HG02642 (cell line): ENCODE measurements at regions not wholly inside any gene's neighbourhood (a gene's known extent, or its start where the extent isn't known, plus 50 kb on each side); places are given as distances from the start of the nearest gene placed in this dataset.
"Not testable (repeated sequence)": the region's sequence is repeated elsewhere in the genome, so short reads cannot be mapped to it uniquely, and the experiment has no call there.

Experiments
- ATAC-seq: cut with Tn5 transposase; IDR thresholded peaks from one replicate; pipeline ENCODE4 v1.9.1; 2021; ENCODE audit warnings: mild to moderate bottlenecking; ENCODE audit not compliant: unreplicated experiment, poor library complexity

DNA sequence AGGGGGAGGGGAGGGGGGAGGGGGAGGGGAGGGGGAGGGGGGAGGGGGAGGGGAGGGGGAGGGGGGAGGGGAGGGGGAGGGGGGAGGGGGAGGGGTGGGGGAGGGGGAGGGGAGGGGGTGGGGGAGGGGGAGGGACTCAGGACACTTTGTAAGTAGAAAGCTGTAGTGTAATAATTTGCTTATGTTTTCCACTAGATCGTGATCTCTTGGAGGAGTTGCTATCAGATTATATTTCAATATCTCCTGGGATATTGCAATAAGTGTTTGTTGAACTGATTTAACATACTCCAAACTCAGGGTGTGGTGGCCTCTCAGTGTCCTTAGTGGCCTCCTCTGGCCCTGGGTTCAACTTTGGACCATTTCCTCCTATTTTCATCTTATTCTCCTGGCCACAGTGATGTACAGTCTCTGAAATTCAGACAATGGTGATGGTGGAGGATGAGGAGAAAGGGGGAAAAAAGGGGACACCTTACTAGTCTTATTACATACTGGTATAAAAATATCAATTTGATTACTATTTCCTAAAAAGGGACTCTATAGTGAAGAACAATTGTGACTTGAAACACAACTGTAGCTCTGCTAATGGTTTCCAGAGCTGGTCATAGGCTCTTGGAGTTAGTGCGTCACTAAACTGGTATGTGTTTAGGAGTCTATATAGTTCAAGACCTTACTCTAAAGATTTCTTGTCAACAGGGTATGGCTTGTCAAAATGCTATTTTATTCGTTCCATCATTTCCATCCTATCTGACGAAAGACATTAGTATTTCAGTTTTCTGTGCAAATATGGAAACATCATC is 89.6 kb downstream of the DDX1 start:
- no peak for ATAC-seq

- no peak for ATAC-seq
Observed at GRCh38 chr2:15682354-15682753, 90.7 kb downstream of the DDX1 start.

- no peak for ATAC-seq
Observed at GRCh38 chr2:15684161-15685039, 92.7 kb downstream of the DDX1 start.

GRCh38 chr2:15685143-15685542 is 93.5 kb downstream of the DDX1 start:
- ATAC-seq, result no peak

DNA sequence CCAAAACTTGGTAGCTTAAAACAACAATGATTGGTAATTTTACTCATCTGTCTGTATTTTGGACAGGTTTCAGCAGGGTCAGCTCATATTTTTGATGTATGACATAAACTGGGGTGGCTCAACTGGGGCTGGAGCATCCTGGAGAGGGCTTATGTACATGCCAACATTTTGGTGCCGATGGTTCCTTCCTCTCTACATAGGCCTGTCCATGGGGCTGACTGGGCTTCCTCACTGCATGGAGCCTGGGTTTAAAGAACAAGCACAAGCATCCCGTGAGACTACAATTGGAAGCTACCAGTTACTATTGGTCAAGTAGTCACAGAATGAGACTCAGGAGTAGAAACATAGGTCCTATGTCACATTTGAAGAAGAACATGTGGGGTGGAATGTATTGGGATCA is 95.0 kb downstream of the DDX1 start:
- ATAC-seq, result no peak

DNA sequence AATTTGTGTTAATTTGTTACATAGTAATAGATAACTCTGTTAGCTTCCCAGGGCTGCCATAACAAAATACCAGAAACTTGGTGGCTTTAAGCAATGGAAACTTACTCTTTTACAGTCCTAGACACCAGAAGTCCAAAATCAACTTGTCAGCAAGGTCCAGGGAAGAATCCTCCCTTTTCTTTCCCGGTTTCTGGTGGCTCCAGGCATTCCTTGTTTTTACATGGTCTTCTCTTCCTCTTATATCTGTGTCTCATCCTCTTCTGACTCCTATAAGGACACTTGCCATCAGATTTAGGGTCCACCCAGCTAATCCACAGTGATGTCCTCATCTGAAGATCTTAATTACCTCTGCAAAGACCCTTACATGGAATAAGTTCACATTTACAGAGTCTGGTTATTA is 95.6 kb downstream of the DDX1 start:
- ATAC-seq, result no peak

DNA sequence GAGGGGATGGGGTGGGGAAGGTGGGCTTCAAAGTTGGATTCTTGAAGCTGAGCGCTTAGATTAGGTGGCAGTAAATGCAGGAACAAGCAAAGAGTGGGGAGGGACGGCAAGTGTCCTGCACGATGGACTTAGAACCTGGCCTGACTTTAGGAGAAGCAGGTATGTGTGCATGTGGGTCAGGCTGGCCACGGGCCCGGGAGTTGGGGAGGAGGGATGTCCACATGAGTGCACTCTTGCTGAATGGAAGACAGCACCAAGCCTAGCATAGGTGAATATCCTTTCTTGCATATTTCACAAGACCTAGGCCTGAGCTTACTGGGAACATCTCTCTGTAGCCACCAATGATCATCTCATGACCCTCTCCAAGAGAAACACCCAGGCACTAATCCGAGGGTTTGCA is 96.1 kb downstream of the DDX1 start:
- no peak for ATAC-seq

DNA sequence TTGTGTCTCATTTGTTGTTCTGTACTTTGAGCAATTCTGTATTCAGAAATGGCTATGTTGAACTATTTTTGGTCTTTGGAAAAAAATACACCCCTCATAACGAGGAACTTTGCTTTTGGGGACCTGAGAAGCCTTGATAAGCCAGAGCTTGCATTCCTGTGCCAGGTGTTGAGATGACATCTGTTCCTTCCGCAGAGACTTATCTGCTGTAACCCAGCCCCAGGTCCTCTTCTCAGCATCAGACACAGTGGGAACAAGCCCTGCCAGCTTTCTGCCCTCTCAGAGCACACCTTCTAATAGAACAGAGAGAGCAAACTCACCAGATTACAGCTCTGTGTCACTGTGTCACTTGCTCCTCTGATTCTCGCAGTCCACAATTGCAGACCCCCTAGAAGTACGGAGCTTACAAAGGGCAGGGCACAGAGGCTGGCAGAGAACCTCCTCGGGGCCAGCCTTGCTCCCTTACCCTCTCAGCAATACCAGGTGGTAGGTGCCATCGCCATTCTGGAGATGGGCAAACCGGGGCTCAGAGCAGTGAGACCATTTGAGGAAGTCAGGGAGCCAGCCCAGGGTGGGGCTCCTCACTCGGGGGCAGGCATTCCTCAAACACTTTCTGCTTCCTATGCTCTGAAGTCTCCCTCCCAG is 97.4 kb downstream of the DDX1 start:
- no peak for ATAC-seq

DNA sequence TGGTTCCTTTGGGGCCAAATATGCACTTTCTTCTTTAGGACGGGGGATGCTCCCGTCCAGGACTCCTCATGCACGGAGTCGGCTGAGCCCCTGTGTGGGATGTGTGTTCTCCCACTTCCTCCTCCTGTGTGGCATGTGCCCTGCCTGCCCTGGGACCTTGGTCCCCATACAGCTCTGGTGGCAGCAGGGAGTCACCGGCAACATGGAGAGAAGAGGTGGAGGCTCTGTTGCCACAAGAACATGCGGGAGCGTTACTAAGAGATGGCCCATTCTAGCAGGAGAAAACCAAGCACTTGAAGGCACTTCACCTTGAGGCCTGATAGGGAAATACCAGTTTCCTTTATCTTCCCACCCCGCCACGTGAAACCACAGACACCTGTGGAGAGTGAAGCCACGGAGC is 98.0 kb downstream of the DDX1 start:
- ATAC-seq, result no peak

GRCh38 chr2:15691586-15692310 is 100.1 kb downstream of the DDX1 start:
- ATAC-seq, result no peak

DNA sequence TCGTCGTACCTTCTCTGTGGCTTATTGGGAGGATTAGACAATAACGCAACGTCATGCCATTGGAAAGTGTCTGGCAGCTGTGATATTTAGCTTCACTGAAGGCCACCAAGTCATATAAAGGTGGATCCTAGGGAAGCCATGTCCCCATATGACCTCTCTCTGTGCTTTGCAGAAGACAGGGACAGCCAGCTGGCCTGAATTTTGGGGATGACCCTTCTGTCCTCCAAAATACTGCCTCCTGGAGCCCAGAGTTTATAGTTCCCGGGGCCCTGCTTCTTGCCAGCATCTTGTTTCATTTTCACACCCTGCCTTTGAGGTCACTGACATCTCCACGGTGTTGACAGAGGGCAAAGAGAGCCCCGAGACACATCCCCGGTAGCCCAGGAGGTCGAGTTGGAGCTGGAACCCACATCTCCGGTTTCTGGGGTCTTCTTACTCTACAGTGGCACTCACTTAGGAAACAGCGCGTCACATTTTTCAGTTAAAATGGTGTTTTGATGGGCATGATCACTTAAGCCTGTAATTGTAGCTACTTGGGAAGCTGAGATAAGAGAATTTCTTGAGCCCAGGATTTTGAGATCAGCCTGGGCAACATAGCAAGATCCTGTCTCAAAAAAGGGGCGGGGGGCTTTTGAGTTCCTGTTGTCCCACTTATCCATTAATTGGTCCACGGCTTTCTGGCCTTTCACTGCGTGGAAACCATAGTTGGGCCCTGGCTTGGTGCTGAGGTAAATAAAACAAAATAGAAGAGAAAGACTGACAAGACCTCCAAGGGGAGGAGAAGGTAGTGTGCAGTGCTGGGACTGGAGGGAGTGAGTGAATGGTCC is 101.1 kb downstream of the DDX1 start:
- ATAC-seq, result no peak

GRCh38 chr2:15693382-15693781 is 101.7 kb downstream of the DDX1 start:
- ATAC-seq, result no peak

DNA sequence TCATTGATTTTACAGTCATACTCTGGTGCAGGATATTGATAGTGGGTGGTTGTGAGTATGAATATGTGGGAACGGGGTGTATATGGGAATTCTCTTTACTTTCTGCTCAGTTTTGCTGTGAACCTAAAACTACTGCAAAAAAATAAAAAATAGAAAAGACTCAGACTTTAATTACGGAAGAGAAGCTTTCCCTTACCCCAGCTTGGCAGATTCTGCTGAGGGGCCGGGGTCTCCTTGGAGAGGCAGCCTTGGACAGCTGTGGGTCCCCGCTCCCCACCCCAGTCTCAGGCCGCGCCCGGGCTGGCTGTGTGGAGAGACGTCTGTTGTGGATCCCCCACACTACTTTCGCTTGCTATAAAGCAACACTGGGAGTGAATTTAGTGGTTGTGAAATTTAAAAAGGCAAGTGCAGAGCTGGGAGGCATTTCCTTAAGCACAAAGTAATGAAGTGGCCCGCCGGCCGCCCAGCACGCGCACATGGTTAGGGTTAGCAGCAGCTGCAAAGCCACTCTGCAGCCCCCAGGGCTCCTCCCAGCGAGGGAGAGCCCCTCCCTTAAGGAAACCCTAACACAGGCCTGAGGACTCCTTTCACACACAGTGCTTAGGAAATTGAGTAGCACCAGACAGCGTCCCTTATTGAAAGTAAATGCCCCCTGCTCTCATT is 102.4 kb downstream of the DDX1 start:
- no peak for ATAC-seq

GRCh38 chr2:15694589-15694986 is 102.9 kb downstream of the DDX1 start:
- no peak for ATAC-seq

- no peak for ATAC-seq
Observed at GRCh38 chr2:15695582-15696330, 104.1 kb downstream of the DDX1 start.

- not testable (repeated sequence) for ATAC-seq
Observed at GRCh38 chr2:15696606-15697170, 105.0 kb downstream of the DDX1 start.

- ATAC-seq, result no peak
Observed at GRCh38 chr2:15700131-15700530, 108.5 kb downstream of the DDX1 start.
